ENCODE measurements at regions not wholly inside any gene's neighbourhood (a gene's known extent, or its start where the extent isn't known, plus 50 kb on each side); places are given as distances from the start of the nearest gene placed in this dataset.
"Not testable (repeated sequence)": the region's sequence is repeated elsewhere in the genome, so short reads cannot be mapped to it uniquely, and the experiment has no call there.

DNA sequence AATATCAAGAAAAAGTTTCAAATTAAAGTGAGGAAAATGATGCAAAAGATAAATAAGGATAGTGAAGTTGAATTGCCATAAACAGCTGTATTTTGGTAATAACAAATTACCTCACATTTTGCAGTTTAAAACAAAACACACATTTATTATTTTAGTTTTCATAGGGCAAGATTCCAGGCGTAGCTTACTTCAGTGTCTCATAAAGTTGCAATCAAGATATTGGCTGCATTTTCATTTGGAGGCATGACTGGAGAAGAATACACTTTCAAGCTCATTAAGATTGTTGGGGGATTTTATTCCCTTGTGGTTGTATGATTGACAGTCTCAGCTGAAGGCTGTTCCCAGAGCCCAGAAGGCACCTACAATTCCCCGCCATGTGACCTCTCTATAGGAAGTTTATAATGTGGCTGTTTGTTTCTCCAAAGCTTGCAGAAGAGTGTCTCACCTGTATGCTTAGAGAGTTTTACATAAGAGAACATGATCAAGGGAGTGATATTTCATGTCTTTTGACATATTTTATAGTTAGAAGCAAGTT lies 151.4 kb downstream of the OTOL1 start:
- H3K4me3 ChIP-seq (ENCODE audit: low read depth, low read length) = no peak overlapping the region
- no peak for DNase-seq (ENCODE audit: low read depth)
- TF ChIP-seq, protein P1, sequence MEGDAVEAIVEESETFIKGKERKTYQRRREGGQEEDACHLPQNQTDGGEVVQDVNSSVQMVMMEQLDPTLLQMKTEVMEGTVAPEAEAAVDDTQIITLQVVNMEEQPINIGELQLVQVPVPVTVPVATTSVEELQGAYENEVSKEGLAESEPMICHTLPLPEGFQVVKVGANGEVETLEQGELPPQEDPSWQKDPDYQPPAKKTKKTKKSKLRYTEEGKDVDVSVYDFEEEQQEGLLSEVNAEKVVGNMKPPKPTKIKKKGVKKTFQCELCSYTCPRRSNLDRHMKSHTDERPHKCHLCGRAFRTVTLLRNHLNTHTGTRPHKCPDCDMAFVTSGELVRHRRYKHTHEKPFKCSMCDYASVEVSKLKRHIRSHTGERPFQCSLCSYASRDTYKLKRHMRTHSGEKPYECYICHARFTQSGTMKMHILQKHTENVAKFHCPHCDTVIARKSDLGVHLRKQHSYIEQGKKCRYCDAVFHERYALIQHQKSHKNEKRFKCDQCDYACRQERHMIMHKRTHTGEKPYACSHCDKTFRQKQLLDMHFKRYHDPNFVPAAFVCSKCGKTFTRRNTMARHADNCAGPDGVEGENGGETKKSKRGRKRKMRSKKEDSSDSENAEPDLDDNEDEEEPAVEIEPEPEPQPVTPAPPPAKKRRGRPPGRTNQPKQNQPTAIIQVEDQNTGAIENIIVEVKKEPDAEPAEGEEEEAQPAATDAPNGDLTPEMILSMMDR (IDR thresholded peaks at IDR 0.05; ENCODE audit: insufficient read depth, low read depth, low read length) = no peak

GRCh38 chr3:161649900-161650484 lies 153.4 kb downstream of the OTOL1 start:
- TF ChIP-seq, protein P1 (IDR thresholded peaks at IDR 0.05; ENCODE audit: insufficient read depth, low read depth, low read length) = no peak
- peak; percentile 6 for DNase-seq (ENCODE audit: low read depth)
- H3K4me3 ChIP-seq (ENCODE audit: low read depth, low read length) = no peak overlapping the region

GRCh38 chr3:161657786-161658185 lies 161.2 kb downstream of the OTOL1 start:
- TF ChIP-seq, protein P1 (IDR thresholded peaks at IDR 0.05; ENCODE audit: insufficient read depth, low read depth, low read length) = no peak
- H3K4me3 ChIP-seq (ENCODE audit: low read depth, low read length) = no peak overlapping the region
- DNase-seq (ENCODE audit: low read depth) = no peak

- no peak for DNase-seq (ENCODE audit: low read depth)
- H3K4me3 ChIP-seq (ENCODE audit: low read depth, low read length) = no peak overlapping the region
- TF ChIP-seq, protein P1 (IDR thresholded peaks at IDR 0.05; ENCODE audit: insufficient read depth, low read depth, low read length) = no peak
Measured at GRCh38 chr3:161671141-161671540, 174.5 kb downstream of the OTOL1 start.

GRCh38 chr3:161672478-161672877 lies 175.9 kb downstream of the OTOL1 start:
- no peak for DNase-seq (ENCODE audit: low read depth)

GRCh38 chr3:161673866-161674265 lies 177.3 kb downstream of the OTOL1 start:
- DNase-seq (ENCODE audit: low read depth) = no peak
- TF ChIP-seq, protein P1 (IDR thresholded peaks at IDR 0.05; ENCODE audit: insufficient read depth, low read depth, low read length) = no peak
- no peak overlapping the region for H3K4me3 ChIP-seq (ENCODE audit: low read depth, low read length)

More at GRCh38 chr3:161672478-161672877, 175.9 kb downstream of the OTOL1 start:
- TF ChIP-seq, protein P1 (IDR thresholded peaks at IDR 0.05; ENCODE audit: insufficient read depth, low read depth, low read length) = no peak
- no peak overlapping the region for H3K4me3 ChIP-seq (ENCODE audit: low read depth, low read length)

GRCh38 chr3:161674402-161674801 lies 177.8 kb downstream of the OTOL1 start:
- no peak overlapping the region for H3K4me3 ChIP-seq (ENCODE audit: low read depth, low read length)
- DNase-seq (ENCODE audit: low read depth) = no peak
- TF ChIP-seq, protein P1 (IDR thresholded peaks at IDR 0.05; ENCODE audit: insufficient read depth, low read depth, low read length) = no peak

- not testable (repeated sequence) for H3K4me3 ChIP-seq (ENCODE audit: low read depth, low read length); DNase-seq (ENCODE audit: low read depth)
Measured at GRCh38 chr3:161681831-161682230, 185.2 kb downstream of the OTOL1 start.
